PC-3 (cell line): ENCODE measurements at regions not wholly inside any gene's neighbourhood (a gene's known extent, or its start where the extent isn't known, plus 50 kb on each side); places are given as distances from the start of the nearest gene placed in this dataset.

Source experiments
- EZH2 ChIP-seq: fragments of 300-600 bp; sonication (generic); IDR thresholded peaks from one replicate; pipeline ENCODE4 v1.6.1; 2017; ENCODE audit warnings: antibody characterized with exemption, mild to moderate bottlenecking, low read length; ENCODE audit not compliant: unreplicated experiment
- EZH2phosphoT487 ChIP-seq: fragments of 300-600 bp; sonication (generic); IDR thresholded peaks from 2 replicates; pipeline ENCODE4 v1.6.1; 2018; ENCODE audit warnings: mild to moderate bottlenecking, antibody characterized with exemption, low read length, borderline replicate concordance
- TF ChIP-seq, protein P1 (sequence below): fragments of 300-600 bp; sonication (generic); conservative IDR thresholded peaks from 2 replicates; pipeline ENCODE4 v1.5.1; 2017; ENCODE audit warnings: antibody characterized with exemption, low read depth, mild to moderate bottlenecking, low read length

GRCh38 chr18:27780061-27780745 lies 396.7 kb downstream of the CDH2 start:
- no peak for TF ChIP-seq EZH2
- TF ChIP-seq, protein P1, sequence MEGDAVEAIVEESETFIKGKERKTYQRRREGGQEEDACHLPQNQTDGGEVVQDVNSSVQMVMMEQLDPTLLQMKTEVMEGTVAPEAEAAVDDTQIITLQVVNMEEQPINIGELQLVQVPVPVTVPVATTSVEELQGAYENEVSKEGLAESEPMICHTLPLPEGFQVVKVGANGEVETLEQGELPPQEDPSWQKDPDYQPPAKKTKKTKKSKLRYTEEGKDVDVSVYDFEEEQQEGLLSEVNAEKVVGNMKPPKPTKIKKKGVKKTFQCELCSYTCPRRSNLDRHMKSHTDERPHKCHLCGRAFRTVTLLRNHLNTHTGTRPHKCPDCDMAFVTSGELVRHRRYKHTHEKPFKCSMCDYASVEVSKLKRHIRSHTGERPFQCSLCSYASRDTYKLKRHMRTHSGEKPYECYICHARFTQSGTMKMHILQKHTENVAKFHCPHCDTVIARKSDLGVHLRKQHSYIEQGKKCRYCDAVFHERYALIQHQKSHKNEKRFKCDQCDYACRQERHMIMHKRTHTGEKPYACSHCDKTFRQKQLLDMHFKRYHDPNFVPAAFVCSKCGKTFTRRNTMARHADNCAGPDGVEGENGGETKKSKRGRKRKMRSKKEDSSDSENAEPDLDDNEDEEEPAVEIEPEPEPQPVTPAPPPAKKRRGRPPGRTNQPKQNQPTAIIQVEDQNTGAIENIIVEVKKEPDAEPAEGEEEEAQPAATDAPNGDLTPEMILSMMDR = no peak
- TF ChIP-seq EZH2phosphoT487 = no peak
